NCI-H146 treated with DMSO at 0.1 percent for 48 hours (cell line): ENCODE measurements at regions not wholly inside any gene's neighbourhood (a gene's known extent, or its start where the extent isn't known, plus 50 kb on each side); places are given as distances from the start of the nearest gene placed in this dataset.
A peak's percentile ranks its signal among the peaks of the same experiment; 100 is the strongest.

Experiments
- DNase-seq: peaks from one replicate; lab custom pipeline; 2025; ENCODE audit not compliant: unreplicated experiment; lab: John Stamatoyannopoulos, UW

GRCh38 chr2:204012072-204012653 lies 75.6 kb downstream of the ICOS start:
- no peak for DNase-seq

GRCh38 chr2:204015118-204015843 lies 78.7 kb downstream of the ICOS start:
- no peak for DNase-seq

DNA sequence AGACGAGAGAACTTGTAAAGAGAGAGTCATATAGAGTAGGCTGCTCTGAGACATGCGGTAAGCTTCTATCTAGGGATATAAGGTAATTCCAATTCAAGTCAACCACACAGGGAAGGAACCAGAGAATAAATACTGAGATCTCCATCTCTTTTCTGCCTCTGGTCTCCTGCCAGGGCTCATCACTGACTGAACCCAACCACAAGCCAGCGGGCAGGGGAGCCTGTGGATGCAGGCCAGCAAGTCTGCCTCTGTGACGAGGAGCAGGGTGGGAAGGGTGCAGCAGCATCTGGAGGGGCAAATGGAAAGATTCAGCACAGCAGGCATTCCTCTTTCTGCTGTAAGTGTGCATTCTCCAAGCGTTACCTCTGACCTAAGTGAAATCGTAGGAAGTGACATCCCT lies 82.2 kb downstream of the ICOS start:
- no peak for DNase-seq

DNA sequence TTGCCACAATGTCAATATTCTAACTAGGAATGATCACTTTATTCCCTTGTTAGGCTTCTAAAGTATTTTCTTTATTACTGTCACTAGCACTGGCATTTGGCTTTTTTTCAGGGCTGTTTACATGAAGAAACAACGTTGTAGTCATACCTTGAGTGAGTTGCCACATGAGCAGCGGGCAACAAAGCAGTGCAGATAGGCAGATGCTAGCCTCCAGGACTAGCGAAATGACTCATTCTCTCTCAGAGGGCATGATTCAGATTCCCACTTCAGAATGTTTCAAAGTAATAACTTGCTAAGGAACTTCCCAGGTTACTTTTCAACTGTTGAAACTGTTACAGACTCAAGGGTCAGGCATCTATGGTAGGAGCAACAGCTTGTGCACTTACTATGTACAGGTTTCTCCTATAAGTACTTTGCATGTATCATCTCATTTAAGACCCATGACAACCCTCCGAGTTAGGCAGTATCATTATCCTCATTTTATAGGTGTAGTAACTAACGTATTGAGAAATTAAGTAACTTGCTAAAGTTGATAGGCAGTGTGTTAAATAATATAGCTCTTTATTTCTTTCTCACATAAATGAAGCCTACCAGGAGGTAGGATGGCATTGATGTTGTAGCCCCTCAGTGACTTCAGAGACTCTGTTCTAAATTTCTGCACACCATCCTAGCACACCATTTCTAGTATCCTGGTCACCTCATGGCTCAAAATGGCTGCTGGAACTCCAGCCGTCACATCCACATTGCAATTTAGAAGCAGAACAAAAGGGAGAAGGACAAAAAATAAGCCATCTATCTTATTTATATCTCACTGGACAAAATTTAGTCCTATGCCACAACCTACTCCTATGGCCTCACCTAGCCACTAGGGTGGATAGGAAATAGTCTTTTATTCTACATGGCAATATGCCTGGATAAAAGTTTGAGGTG lies 83.3 kb downstream of the ICOS start:
- DNase-seq, result no peak

- no peak for DNase-seq
Measured at GRCh38 chr2:204021290-204022081, 84.9 kb downstream of the ICOS start.

- DNase-seq, result no peak
Measured at GRCh38 chr2:204022550-204022949, 86.0 kb downstream of the ICOS start.

GRCh38 chr2:204023088-204023487 lies 86.5 kb downstream of the ICOS start:
- DNase-seq, result no peak

GRCh38 chr2:204024503-204024902 lies 87.9 kb downstream of the ICOS start:
- peak; percentile 12 for DNase-seq

- no peak for DNase-seq
Measured at GRCh38 chr2:204024906-204025475, 88.4 kb downstream of the ICOS start.

DNA sequence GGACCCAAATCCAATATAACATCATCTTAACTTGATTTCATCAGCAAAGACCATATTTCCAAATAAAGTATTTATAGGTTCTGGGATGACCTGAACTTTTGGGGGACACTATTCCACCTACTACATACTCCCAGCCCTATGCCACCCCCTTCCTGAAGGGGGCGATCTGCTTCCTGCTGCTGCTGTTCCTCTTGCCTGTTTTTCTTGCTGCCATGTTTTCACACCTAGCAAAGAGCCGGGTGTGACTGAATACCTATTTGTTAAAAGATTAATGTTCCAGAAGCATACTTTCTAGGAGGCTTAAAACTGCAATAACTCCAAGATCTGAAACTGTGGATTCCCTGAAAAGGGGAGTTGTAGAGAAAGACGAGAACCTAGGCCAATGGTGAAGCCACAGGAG lies 89.7 kb downstream of the ICOS start:
- DNase-seq, result no peak

GRCh38 chr2:204027091-204027490 lies 90.5 kb downstream of the ICOS start:
- peak; percentile 53 for DNase-seq

GRCh38 chr2:204030322-204030721 lies 93.8 kb downstream of the ICOS start:
- DNase-seq, result no peak

- DNase-seq, result no peak
Measured at GRCh38 chr2:204031056-204031455, 94.5 kb downstream of the ICOS start.

DNA sequence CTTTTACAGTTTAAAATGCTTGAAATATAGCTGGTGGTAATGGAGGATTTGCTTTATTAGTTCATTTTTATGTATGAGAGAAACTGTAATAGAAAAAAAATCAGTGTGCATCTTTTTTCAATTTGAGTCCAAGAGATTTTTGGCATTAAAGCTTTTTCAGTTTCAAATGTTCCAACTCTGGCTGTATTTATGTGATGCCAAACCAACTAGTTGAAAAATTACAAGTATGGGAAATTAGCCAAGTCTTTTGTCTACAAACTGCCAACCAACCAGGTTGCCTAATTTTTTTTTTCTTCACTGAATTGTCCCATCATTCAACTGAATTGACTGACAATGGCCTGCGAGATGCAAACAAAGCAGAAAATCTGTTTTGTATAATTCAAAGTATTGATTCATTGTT lies 95.7 kb downstream of the ICOS start:
- no peak for DNase-seq

GRCh38 chr2:204033611-204034495 lies 97.3 kb downstream of the ICOS start:
- no peak for DNase-seq

- no peak for DNase-seq
Measured at GRCh38 chr2:204036706-204037105, 100.1 kb downstream of the ICOS start.

DNA sequence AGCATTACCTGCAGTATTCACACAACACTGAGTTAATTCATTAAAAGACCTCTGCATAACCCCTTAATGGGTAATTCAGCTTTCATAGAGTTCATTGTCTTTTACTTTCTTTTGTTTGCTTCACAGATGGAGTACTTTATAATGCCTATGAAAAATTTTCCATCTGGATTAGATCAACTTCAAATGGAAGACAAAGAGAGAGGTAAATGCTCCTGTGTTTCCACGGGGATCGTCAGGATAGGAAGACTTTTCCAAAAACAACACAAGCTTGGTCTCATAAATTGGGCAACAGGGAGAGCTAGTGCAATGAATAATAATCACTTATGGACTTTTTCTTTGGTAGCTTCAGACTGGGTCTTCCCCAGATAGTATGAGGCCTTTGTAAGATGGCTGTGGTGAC lies 100.7 kb downstream of the ICOS start:
- no peak for DNase-seq

GRCh38 chr2:204039298-204039838 lies 102.8 kb downstream of the ICOS start:
- DNase-seq, result no peak

DNA sequence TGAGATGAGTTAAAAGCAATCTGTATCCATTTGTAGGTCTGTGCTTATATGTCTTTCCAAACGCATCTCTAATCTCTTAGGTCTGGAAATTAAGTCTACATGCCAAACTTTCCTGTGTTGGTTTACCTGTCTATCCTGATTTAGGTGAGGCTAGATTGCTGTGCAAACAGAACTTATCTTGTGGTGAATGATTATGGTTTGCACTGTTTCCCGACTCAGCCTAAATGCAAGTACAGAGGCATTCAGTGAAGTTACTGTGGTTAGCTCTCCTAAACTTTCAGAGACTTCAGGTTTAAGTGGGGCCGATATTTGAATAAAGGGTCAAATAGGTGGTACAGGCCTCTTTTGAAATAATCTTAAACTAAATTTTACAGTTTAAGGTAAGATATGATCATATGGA lies 103.5 kb downstream of the ICOS start:
- no peak for DNase-seq
